AG04449 (cell line): ENCODE measurements at regions not wholly inside any gene's neighbourhood (a gene's known extent, or its start where the extent isn't known, plus 50 kb on each side); places are given as distances from the start of the nearest gene placed in this dataset.

Experiments
- CTCF ChIA-PET: fragments of 350-600 bp; formaldehyde crosslinking; extraction: SDS; loops from one replicate; lab custom pipeline; 2021; ENCODE audit warnings: antibody characterized with exemption; lab: Yijun Ruan, JAX
- POLR2A ChIA-PET: fragments of 400-600, 350-600 bp; formaldehyde crosslinking; extraction: SDS; loops from one replicate; lab custom pipeline; 2020; ENCODE audit warnings: antibody characterized with exemption, inconsistent platforms; lab: Yijun Ruan, JAX
- DNase-seq: peaks from one replicate; pipeline ENCODE4 v3.0.0-alpha.2; 2010; ENCODE audit warnings: low read depth, low spot score
- H3K4me3 ChIP-seq: 2 replicates; pipeline ENCODE4 v1.5.1; 2011; ENCODE audit warnings: low read depth, mild to moderate bottlenecking, control low read depth, low read length
- CTCF ChIP-seq: IDR thresholded peaks from one replicate; pipeline ENCODE4 v1.5.1; 2011; ENCODE audit warnings: mild to moderate bottlenecking, moderate library complexity, low read length, control low read depth, inconsistent platforms; ENCODE audit not compliant: insufficient read depth; ENCODE audit errors: missing control alignments

GRCh38 chr6:164107297-164107995, 692.9 kb downstream of the QKI start:
- TF ChIP-seq CTCF = no peak
- CTCF ChIA-PET = no interaction called here
- POLR2A ChIA-PET = no interaction called here
- DNase-seq = no peak
- no peak overlapping the region for H3K4me3 ChIP-seq

- DNase-seq = no peak
- H3K4me3 ChIP-seq = no peak overlapping the region
- TF ChIP-seq CTCF = no peak
- POLR2A ChIA-PET = no interaction called here
- CTCF ChIA-PET = no interaction called here
These were observed 691.8 kb downstream of the QKI start for GRCh38 chr6:164106345-164106769.

GRCh38 chr6:164105705-164106104, 691.2 kb downstream of the QKI start:
- TF ChIP-seq CTCF = no peak
- POLR2A ChIA-PET = no interaction called here
- CTCF ChIA-PET = no interaction called here

GRCh38 chr6:164104432-164104831, 689.9 kb downstream of the QKI start:
- POLR2A ChIA-PET = no interaction called here
- CTCF ChIA-PET = no interaction called here
- no peak overlapping the region for H3K4me3 ChIP-seq
- DNase-seq = no peak
- no peak for TF ChIP-seq CTCF

More at GRCh38 chr6:164105705-164106104, 691.2 kb downstream of the QKI start:
- DNase-seq = no peak
- H3K4me3 ChIP-seq = no peak overlapping the region

- CTCF ChIA-PET = no interaction called here
- H3K4me3 ChIP-seq = no peak overlapping the region
- no peak for DNase-seq
- TF ChIP-seq CTCF = no peak
- POLR2A ChIA-PET = no interaction called here
These were observed 688.2 kb downstream of the QKI start for GRCh38 chr6:164102693-164103092.

- no peak overlapping the region for H3K4me3 ChIP-seq
- no peak for DNase-seq
- CTCF ChIA-PET = no interaction called here
- TF ChIP-seq CTCF = no peak
- POLR2A ChIA-PET = no interaction called here
These were observed 687.3 kb downstream of the QKI start for GRCh38 chr6:164101859-164102258.
